ENCODE measurements at regions not wholly inside any gene's neighbourhood (a gene's known extent, or its start where the extent isn't known, plus 50 kb on each side); places are given as distances from the start of the nearest gene placed in this dataset.

DNA sequence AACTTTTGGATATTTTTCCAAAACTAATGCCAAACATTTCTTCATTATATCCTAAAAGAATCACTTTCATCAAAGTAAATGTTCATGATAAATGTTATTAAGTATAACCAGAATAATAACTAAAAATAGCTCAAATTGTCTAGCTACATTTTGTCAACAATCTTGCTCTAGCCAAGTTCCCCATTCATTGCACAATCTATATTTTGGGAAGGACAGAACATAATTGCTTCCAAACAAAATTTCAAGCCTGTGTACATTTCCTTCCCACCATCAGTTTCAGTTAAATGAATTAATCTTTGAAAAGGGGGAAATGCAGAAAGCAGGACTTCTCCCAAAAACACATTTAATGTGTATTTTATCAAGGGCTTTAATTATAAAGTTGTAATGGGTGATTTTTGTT lies 98.0 kb upstream of the PLEKHG7 start:
- TF ChIP-seq, protein P1, sequence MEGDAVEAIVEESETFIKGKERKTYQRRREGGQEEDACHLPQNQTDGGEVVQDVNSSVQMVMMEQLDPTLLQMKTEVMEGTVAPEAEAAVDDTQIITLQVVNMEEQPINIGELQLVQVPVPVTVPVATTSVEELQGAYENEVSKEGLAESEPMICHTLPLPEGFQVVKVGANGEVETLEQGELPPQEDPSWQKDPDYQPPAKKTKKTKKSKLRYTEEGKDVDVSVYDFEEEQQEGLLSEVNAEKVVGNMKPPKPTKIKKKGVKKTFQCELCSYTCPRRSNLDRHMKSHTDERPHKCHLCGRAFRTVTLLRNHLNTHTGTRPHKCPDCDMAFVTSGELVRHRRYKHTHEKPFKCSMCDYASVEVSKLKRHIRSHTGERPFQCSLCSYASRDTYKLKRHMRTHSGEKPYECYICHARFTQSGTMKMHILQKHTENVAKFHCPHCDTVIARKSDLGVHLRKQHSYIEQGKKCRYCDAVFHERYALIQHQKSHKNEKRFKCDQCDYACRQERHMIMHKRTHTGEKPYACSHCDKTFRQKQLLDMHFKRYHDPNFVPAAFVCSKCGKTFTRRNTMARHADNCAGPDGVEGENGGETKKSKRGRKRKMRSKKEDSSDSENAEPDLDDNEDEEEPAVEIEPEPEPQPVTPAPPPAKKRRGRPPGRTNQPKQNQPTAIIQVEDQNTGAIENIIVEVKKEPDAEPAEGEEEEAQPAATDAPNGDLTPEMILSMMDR (IDR thresholded peaks at IDR 0.05; ENCODE audit: poor library complexity, severe bottlenecking): no peak
- no peak for DNase-seq (ENCODE audit: low spot score)
- no peak for ATAC-seq (ENCODE audit: low read depth)
- Histone ChIP-seq H3K9me3 (ENCODE audit: severe bottlenecking) (peaks cover 6% of the 10 kb centered on the region), H3K27ac (ENCODE audit: poor library complexity, severe bottlenecking) (peak overlapping the region; percentile 98), H3K4me1 (ENCODE audit: insufficient read depth, poor library complexity, severe bottlenecking) (peaks cover 25% of the 10 kb centered on the region), H3K4me3 (ENCODE audit: severe bottlenecking) (no peak overlapping the region), H3K36me3 (ENCODE audit: low read depth) (no peaks in the 10 kb centered on the region), H3K27me3 (ENCODE audit: insufficient read depth, poor library complexity, severe bottlenecking) (no peaks in the 10 kb centered on the region)

DNA sequence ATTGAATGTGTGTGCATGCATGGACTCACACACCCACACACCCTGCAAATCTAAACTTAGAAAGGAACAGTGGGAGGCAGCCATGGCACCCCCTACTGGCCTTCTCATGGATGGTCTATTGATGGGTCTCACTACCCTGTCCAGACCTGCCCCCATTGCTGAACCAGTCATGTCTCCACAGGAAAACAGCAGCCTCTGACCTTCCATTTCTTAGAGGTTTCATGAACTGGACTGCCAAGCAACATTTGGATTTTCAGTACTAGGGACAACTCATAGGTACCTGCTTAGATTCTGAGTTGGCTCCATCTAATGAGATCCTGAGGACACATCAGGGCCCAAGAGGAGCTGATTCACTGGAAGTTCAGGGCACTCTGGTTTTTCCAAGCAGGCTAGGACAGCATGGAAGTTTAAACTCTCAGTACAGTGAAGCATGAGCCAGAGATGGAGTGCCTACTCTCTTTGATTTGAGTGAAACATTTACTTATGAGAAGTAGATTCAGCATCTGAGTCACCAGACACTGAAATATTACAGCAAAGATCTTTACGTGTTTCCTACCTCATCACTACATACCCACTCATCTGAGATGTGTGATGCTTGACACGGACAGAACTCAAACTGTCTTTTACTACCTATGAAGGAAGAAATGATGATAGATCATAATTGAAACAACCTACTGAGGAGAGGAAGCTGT lies 98.9 kb upstream of the PLEKHG7 start:
- no peaks in the 10 kb centered on the region for H3K27me3 ChIP-seq (ENCODE audit: insufficient read depth, poor library complexity, severe bottlenecking)
- no peak overlapping the region for H3K4me3 ChIP-seq (ENCODE audit: severe bottlenecking)

DNA sequence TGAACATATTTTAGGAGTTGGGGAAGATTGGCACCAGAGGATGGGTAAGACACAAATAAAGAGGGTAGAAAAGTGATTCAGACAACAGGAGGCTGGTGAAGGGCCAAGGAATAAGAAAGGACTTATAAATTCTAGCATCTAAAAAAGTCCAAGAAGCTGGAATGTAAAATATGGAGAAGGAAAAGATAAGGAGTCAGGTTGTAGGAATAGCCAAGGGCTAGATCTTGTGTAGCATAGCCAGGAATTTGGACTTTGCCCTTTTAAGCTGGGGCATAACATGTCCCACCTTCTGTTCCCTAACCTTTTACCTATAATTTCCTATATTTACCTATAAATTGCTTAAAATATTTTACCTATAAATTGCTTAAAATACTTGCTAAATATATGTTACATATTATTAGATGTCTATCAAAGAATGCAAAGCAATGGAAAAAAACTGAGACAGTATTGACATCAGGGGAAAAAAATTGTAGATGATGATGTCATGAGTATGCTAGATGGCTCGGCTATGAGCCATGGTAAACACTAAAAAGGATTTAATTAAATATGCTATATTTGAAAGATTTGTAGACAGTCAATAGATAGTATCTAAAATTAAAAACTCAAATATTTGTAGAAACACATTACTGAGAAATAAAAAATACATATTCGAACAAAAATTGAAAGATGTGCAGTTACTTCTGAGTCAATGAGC lies 99.7 kb upstream of the PLEKHG7 start:
- no peaks in the 10 kb centered on the region for H3K27me3 ChIP-seq (ENCODE audit: insufficient read depth, poor library complexity, severe bottlenecking)
- H3K9me3 ChIP-seq (ENCODE audit: severe bottlenecking): peaks cover 10% of the 10 kb centered on the region
- H3K27ac ChIP-seq (ENCODE audit: poor library complexity, severe bottlenecking): peak overlapping the region; percentile 98
- H3K36me3 ChIP-seq (ENCODE audit: low read depth): no peaks in the 10 kb centered on the region
- TF ChIP-seq, protein P1 (IDR thresholded peaks at IDR 0.05; ENCODE audit: poor library complexity, severe bottlenecking): no peak
- H3K4me3 ChIP-seq (ENCODE audit: severe bottlenecking): no peak overlapping the region
- ATAC-seq (ENCODE audit: low read depth) (no peak), DNase-seq (ENCODE audit: low spot score) (no peak)
- H3K4me1 ChIP-seq (ENCODE audit: insufficient read depth, poor library complexity, severe bottlenecking): peaks cover 24% of the 10 kb centered on the region

More for the DNA sequence above, 98.9 kb upstream of the PLEKHG7 start:
- Histone ChIP-seq H3K27ac (ENCODE audit: poor library complexity, severe bottlenecking) (peak overlapping the region; percentile 98), H3K36me3 (ENCODE audit: low read depth) (no peaks in the 10 kb centered on the region), H3K9me3 (ENCODE audit: severe bottlenecking) (peaks cover 10% of the 10 kb centered on the region), H3K4me1 (ENCODE audit: insufficient read depth, poor library complexity, severe bottlenecking) (peaks cover 25% of the 10 kb centered on the region)
- TF ChIP-seq, protein P1 (IDR thresholded peaks at IDR 0.05; ENCODE audit: poor library complexity, severe bottlenecking): peak; percentile 14
- DNase-seq (ENCODE audit: low spot score) (no peak), ATAC-seq (ENCODE audit: low read depth) (no peak; the same call in 2 of the 3 replicates)

DNA sequence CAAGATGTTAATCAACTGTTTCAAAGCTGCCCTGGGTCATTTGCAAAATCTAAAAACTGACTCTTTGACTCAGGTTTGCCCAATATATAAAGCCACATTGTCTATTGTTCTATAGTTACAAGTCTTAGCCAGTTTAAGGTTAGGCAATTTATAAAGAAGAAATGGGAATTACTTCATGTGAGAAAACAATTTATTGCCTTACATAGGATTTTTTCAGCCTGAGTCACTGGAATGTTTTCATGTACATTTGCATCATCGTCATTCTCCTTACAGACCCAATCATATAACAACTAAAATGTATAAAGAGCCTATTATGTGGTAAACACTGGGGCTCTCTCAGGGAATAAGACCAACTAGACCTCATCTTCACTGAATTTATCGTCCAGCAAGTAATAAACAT lies 100.3 kb upstream of the PLEKHG7 start:
- peak overlapping the region; percentile 98 for H3K27ac ChIP-seq (ENCODE audit: poor library complexity, severe bottlenecking)
- TF ChIP-seq, protein P1 (IDR thresholded peaks at IDR 0.05; ENCODE audit: poor library complexity, severe bottlenecking): no peak
- H3K36me3 ChIP-seq (ENCODE audit: low read depth): no peaks in the 10 kb centered on the region
- no peaks in the 10 kb centered on the region for H3K27me3 ChIP-seq (ENCODE audit: insufficient read depth, poor library complexity, severe bottlenecking)
- DNase-seq (ENCODE audit: low spot score): no peak
- H3K4me3 ChIP-seq (ENCODE audit: severe bottlenecking): no peak overlapping the region
- H3K4me1 ChIP-seq (ENCODE audit: insufficient read depth, poor library complexity, severe bottlenecking): peaks cover 30% of the 10 kb centered on the region
- H3K9me3 ChIP-seq (ENCODE audit: severe bottlenecking): peaks cover 10% of the 10 kb centered on the region
- ATAC-seq (ENCODE audit: low read depth): peak; percentile 84

DNA sequence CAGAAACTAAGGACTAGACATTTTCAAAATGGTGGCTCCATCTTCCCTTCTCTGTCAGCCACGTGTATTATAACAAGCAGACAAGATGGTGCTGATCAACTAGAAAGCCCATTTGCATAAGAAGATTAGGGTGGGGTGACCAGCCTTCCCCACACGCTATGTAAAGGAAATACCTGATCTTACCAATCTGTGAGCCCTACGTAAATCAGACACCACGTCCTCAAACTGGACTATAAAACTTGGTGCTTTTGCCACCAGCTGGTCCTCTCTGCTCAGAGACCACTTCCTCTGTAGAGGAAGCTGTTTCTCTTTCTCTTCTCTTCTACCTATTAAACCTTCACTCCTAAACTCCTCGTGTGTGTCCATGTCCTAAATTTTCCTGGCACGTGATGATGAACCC lies 101.1 kb upstream of the PLEKHG7 start:
- ATAC-seq (ENCODE audit: low read depth): no peak
- Histone ChIP-seq H3K27ac (ENCODE audit: poor library complexity, severe bottlenecking) (peak overlapping the region; percentile 98), H3K36me3 (ENCODE audit: low read depth) (no peaks in the 10 kb centered on the region), H3K27me3 (ENCODE audit: insufficient read depth, poor library complexity, severe bottlenecking) (no peaks in the 10 kb centered on the region), H3K4me3 (ENCODE audit: severe bottlenecking) (no peak overlapping the region), H3K4me1 (ENCODE audit: insufficient read depth, poor library complexity, severe bottlenecking) (peaks cover 34% of the 10 kb centered on the region), H3K9me3 (ENCODE audit: severe bottlenecking) (peaks cover 10% of the 10 kb centered on the region)
- TF ChIP-seq, protein P1 (IDR thresholded peaks at IDR 0.05; ENCODE audit: poor library complexity, severe bottlenecking): no peak
- DNase-seq (ENCODE audit: low spot score): no peak
